DOHH2 (cell line): ENCODE measurements at regions not wholly inside any gene's neighbourhood (a gene's known extent, or its start where the extent isn't known, plus 50 kb on each side); places are given as distances from the start of the nearest gene placed in this dataset.

Source experiments
- H3F3A ChIP-seq: fragments of 200-600 bp; sonication (generic), shearing (Covaris generic); 2 replicates; pipeline ENCODE4 v1.6.0; 2016; ENCODE audit warnings: antibody characterized with exemption, mild to moderate bottlenecking; ENCODE audit not compliant: control insufficient read depth, insufficient read depth
- H3K27ac ChIP-seq: fragments of 200-600 bp; sonication (generic); 2 replicates; pipeline ENCODE4 v1.5.1; 2014; ENCODE audit warnings: low read depth, mild to moderate bottlenecking, low read length, moderate library complexity
- H3K27me3 ChIP-seq: fragments of 200-600 bp; sonication (generic); 2 replicates; pipeline ENCODE4 v1.6.1; 2014; ENCODE audit warnings: mild to moderate bottlenecking, low read length, mixed read lengths; ENCODE audit not compliant: control insufficient read depth
- H3K36me3 ChIP-seq: fragments of 200-600 bp; sonication (generic); 2 replicates; pipeline ENCODE4 v1.6.1; 2014; ENCODE audit warnings: mild to moderate bottlenecking, low read length, moderate library complexity, mixed read lengths; ENCODE audit not compliant: control insufficient read depth
- H3K4me1 ChIP-seq: fragments of 200-600 bp; sonication (generic); 2 replicates; pipeline ENCODE4 v1.6.1; 2014; ENCODE audit warnings: mild to moderate bottlenecking, low read length, mixed read lengths; ENCODE audit not compliant: control insufficient read depth
- H3K4me2 ChIP-seq: fragments of 200-600 bp; sonication (generic); 2 replicates; pipeline ENCODE4 v1.6.0; 2014; ENCODE audit warnings: mild to moderate bottlenecking, low read length, moderate library complexity
- H3K4me3 ChIP-seq: fragments of 200-600 bp; sonication (generic); 2 replicates; pipeline ENCODE4 v1.5.1; 2014; ENCODE audit warnings: mild to moderate bottlenecking, low read length, mixed read lengths
- H3K79me2 ChIP-seq: fragments of 200-600 bp; sonication (generic); 2 replicates; pipeline ENCODE4 v1.6.1; 2014; ENCODE audit warnings: mild to moderate bottlenecking, low read length, mixed read lengths; ENCODE audit not compliant: control insufficient read depth
- H3K9me2 ChIP-seq: fragments of 200-600 bp; sonication (generic); replicated peaks from 2 replicates; pipeline ENCODE4 v1.6.1; 2014; ENCODE audit warnings: mild to moderate bottlenecking, low read length, mixed read lengths; ENCODE audit not compliant: control insufficient read depth
- H3K9me3 ChIP-seq: fragments of 200-600 bp; sonication (generic); 2 replicates; pipeline ENCODE4 v1.6.1; 2014; ENCODE audit warnings: antibody characterized with exemption, low read length, mixed read lengths; ENCODE audit not compliant: control insufficient read depth, insufficient read depth
- H4K20me1 ChIP-seq: fragments of 200-600 bp; sonication (generic); 2 replicates; pipeline ENCODE4 v1.6.0; 2014; ENCODE audit warnings: low read depth, mild to moderate bottlenecking, antibody characterized with exemption, low read length, moderate library complexity; ENCODE audit not compliant: control insufficient read depth, insufficient read depth
- CTCF ChIP-seq: fragments of 200-600 bp; sonication (generic); IDR thresholded peaks from one replicate; pipeline ENCODE4 v1.5.1; 2014; ENCODE audit warnings: antibody characterized with exemption, mild to moderate bottlenecking, low read depth, low read length; ENCODE audit not compliant: poor library complexity, severe bottlenecking
- EZH2phosphoT487 ChIP-seq: fragments of 200-600 bp; sonication (generic); IDR thresholded peaks from 2 replicates; pipeline ENCODE4 v1.6.1; 2017; ENCODE audit warnings: borderline replicate concordance, mild to moderate bottlenecking, antibody characterized with exemption, low read length, moderate library complexity, mixed read lengths

GRCh38 chr11:11072067-11072466 lies 214.2 kb upstream of the ZBED5 start:
- TF ChIP-seq CTCF (no peak), EZH2phosphoT487 (no peak)
- Histone ChIP-seq H3K36me3 (no peaks in the 10 kb centered on the region), H3K79me2 (no peaks in the 10 kb centered on the region), H3K9me2 (no peaks in the 10 kb centered on the region), H3K4me1 (no peaks in the 10 kb centered on the region), H3K27me3 (no peaks in the 10 kb centered on the region; the same call in 1 of the 2 replicates), H3K4me3 (no peak overlapping the region), H3F3A (no peaks in the 10 kb centered on the region), H3K9me3 (no peaks in the 10 kb centered on the region), H4K20me1 (no peaks in the 10 kb centered on the region), H3K27ac (no peak overlapping the region), H3K4me2 (no peak overlapping the region)

GRCh38 chr11:11071486-11071885 lies 213.6 kb upstream of the ZBED5 start:
- H3K27ac ChIP-seq = no peak overlapping the region
- no peaks in the 10 kb centered on the region for H3K36me3 ChIP-seq
- H3F3A ChIP-seq = no peaks in the 10 kb centered on the region
- H3K4me1 ChIP-seq = no peaks in the 10 kb centered on the region
- no peaks in the 10 kb centered on the region; the same call in 1 of the 2 replicates for H3K27me3 ChIP-seq
- no peaks in the 10 kb centered on the region for H3K79me2 ChIP-seq
- no peak for TF ChIP-seq CTCF
- TF ChIP-seq EZH2phosphoT487 = no peak
- no peak overlapping the region for H3K4me2 ChIP-seq
- no peak overlapping the region for H3K4me3 ChIP-seq
- no peaks in the 10 kb centered on the region for H3K9me2 ChIP-seq
- H3K9me3 ChIP-seq = no peaks in the 10 kb centered on the region
- no peaks in the 10 kb centered on the region for H4K20me1 ChIP-seq

- Histone ChIP-seq H3K9me2 (no peaks in the 10 kb centered on the region), H3K4me1 (no peaks in the 10 kb centered on the region), H3K27ac (no peak overlapping the region), H4K20me1 (no peaks in the 10 kb centered on the region), H3F3A (no peaks in the 10 kb centered on the region), H3K79me2 (no peaks in the 10 kb centered on the region), H3K27me3 (no peaks in the 10 kb centered on the region; the same call in 1 of the 2 replicates), H3K4me3 (no peak overlapping the region), H3K36me3 (no peaks in the 10 kb centered on the region), H3K9me3 (no peaks in the 10 kb centered on the region), H3K4me2 (no peak overlapping the region)
- TF ChIP-seq EZH2phosphoT487 (no peak), CTCF (no peak)
Measured at GRCh38 chr11:11070976-11071375, 213.1 kb upstream of the ZBED5 start.
